Body of pancreas (tissue), 4 donors: ENCODE measurements at regions not wholly inside any gene's neighbourhood (a gene's known extent, or its start where the extent isn't known, plus 50 kb on each side); places are given as distances from the start of the nearest gene placed in this dataset.

ENCODE experiments used
- ATAC-seq: fragments of 150-250 bp; one replicate; pipeline ENCODE4 v1.9.1; 2016
- DNase-seq, 4 donors: peaks; one replicate each; pipeline ENCODE4 v3.0.0-alpha.2; 2019
- H3K27ac ChIP-seq, 4 donors: fragments of 200-600 bp; sonication (generic); 1 replicate in 3 of 4; 2 replicates in 1 of 4; pipeline versions ENCODE4 v1.5.1 to v1.6.1; 2016 to 2019; ENCODE audit warnings: mild to moderate bottlenecking in 1 of 4, mixed read lengths in 1 of 4, moderate library complexity in 1 of 4
- H3K27me3 ChIP-seq, 2 donors: fragments of 200-600 bp; sonication (generic); one replicate each; pipeline ENCODE4 v1.6.0; 2016; ENCODE audit warnings: mild to moderate bottlenecking in 1 of 2
- H3K36me3 ChIP-seq, 2 donors: fragments of 200-600 bp; sonication (generic); replicated peaks in 1 of 2; 2 replicates each; pipeline ENCODE4 v1.5.1; 2016; ENCODE audit warnings: low read depth in 2 of 2; ENCODE audit not compliant: insufficient read depth in 1 of 2
- H3K4me1 ChIP-seq: fragments of 200-600 bp; sonication (generic); one replicate; pipeline ENCODE4 v1.6.0; 2016
- H3K4me3 ChIP-seq, 2 donors: fragments of 200-600 bp; sonication (generic); 1 replicate in 1 of 2; 2 replicates in 1 of 2; pipeline ENCODE4 v1.5.1; 2016 to 2019
- H3K9me3 ChIP-seq, 3 donors: fragments of 200-600 bp; sonication (generic); 1 replicate in 2 of 3; 2 replicates in 1 of 3; pipeline ENCODE4 v1.5.1; 2016
- POLR2A ChIP-seq, 3 donors: fragments of 450-650 bp; IDR thresholded peaks; one replicate each; pipeline ENCODE4 v1.6.1; 2016; ENCODE audit warnings: antibody characterized with exemption in 3 of 3, mild to moderate bottlenecking in 2 of 3
- WGBS, 2 donors: methylation state at CpG; one replicate each; pipeline ENCODE4 v1.1.5; 2017; 5-methylcytosine and 5-hydroxymethylcytosine counted together
- intact Hi-C: fragments of 100-400 bp; cut with DNase I; formaldehyde crosslinking; loops from one replicate; pipeline ENCODE4 v1.15.1; 2023
- TF ChIP-seq, protein P1 (sequence below), 7 experiments: fragments of 450-650 bp in 4 of 7; fragments of 200-600 bp in 3 of 7; sonication (generic) in 3 of 7; IDR thresholded peaks; one replicate each; pipeline ENCODE4 v1.5.1; 2016 to 2019; ENCODE audit warnings: antibody characterized with exemption in 7 of 7

DNA sequence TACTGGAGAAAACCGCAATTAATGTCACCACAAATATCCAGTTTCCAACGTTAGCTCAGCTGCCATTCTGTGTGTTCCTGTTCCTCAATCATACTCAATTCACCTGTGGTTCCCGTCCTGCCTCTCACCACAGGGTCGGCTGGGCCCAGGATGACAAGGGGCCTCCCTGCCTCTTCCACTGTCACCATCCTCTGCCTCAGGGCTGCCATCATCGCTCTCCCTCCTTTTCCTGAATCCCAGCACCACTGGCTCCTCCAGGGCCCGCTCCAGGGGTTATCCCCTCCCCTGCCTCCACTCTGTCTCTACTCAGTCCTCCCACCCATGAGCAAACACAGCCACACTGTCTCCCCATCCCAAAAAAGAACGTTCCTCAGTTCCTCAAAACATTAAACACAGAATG is 170.9 kb upstream of the NSMCE3 start:
- no peak for ATAC-seq
- TF ChIP-seq, protein P1, sequence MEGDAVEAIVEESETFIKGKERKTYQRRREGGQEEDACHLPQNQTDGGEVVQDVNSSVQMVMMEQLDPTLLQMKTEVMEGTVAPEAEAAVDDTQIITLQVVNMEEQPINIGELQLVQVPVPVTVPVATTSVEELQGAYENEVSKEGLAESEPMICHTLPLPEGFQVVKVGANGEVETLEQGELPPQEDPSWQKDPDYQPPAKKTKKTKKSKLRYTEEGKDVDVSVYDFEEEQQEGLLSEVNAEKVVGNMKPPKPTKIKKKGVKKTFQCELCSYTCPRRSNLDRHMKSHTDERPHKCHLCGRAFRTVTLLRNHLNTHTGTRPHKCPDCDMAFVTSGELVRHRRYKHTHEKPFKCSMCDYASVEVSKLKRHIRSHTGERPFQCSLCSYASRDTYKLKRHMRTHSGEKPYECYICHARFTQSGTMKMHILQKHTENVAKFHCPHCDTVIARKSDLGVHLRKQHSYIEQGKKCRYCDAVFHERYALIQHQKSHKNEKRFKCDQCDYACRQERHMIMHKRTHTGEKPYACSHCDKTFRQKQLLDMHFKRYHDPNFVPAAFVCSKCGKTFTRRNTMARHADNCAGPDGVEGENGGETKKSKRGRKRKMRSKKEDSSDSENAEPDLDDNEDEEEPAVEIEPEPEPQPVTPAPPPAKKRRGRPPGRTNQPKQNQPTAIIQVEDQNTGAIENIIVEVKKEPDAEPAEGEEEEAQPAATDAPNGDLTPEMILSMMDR (IDR thresholded peaks at IDR 0.05) = no peak
- TF ChIP-seq POLR2A (IDR thresholded peaks at IDR 0.05) = no peak

DNA sequence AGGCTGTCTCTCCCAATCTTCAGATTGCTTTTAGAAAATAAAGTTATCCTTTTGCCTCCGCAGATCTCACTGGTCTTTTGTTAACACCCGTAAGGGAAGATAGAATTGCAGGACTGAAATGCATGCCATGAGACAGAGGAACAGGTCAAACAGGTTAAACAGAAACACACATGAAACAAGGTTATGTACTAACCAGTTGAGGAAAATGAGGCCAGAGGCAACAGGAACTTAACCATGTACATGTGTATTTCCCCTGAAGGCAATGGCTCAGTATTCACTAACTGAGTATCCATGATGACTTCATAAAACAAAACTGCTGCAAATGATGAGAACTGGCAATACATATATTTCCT is 169.1 kb upstream of the NSMCE3 start:
- ATAC-seq = peak; percentile 58
- TF ChIP-seq POLR2A (IDR thresholded peaks at IDR 0.05) = no peak
- TF ChIP-seq, protein P1 (IDR thresholded peaks at IDR 0.05) = no peak
- WGBS, 2 donors = 35 to 44% methylated on average over 2 of the region's 2 CpGs
- Histone ChIP-seq H3K27me3 (no peaks in the 10 kb centered on the region), H3K9me3 (no peaks in the 10 kb centered on the region), H3K4me3 (no peak overlapping the region), H3K27ac (peak overlapping the region in 3 of 4 donors; percentile 21 to 34 (median 28)), H3K36me3 (no peaks in the 10 kb centered on the region), H3K4me1 (peaks cover 19% of the 10 kb centered on the region)
- intact Hi-C loops = no loop called here
- no peak for DNase-seq

More for the DNA sequence above, 170.9 kb upstream of the NSMCE3 start:
- intact Hi-C loops = no loop called here
- no peaks in the 10 kb centered on the region for H3K27me3 ChIP-seq
- no peak overlapping the region for H3K27ac ChIP-seq
- no peaks in the 10 kb centered on the region for H3K36me3 ChIP-seq
- WGBS, 2 donors = 85 to 86% methylated on average over 7 of the region's 7 CpGs
- peaks cover 19% of the 10 kb centered on the region for H3K4me1 ChIP-seq
- DNase-seq = no peak
- no peaks in the 10 kb centered on the region for H3K9me3 ChIP-seq
- H3K4me3 ChIP-seq = no peak overlapping the region

DNA sequence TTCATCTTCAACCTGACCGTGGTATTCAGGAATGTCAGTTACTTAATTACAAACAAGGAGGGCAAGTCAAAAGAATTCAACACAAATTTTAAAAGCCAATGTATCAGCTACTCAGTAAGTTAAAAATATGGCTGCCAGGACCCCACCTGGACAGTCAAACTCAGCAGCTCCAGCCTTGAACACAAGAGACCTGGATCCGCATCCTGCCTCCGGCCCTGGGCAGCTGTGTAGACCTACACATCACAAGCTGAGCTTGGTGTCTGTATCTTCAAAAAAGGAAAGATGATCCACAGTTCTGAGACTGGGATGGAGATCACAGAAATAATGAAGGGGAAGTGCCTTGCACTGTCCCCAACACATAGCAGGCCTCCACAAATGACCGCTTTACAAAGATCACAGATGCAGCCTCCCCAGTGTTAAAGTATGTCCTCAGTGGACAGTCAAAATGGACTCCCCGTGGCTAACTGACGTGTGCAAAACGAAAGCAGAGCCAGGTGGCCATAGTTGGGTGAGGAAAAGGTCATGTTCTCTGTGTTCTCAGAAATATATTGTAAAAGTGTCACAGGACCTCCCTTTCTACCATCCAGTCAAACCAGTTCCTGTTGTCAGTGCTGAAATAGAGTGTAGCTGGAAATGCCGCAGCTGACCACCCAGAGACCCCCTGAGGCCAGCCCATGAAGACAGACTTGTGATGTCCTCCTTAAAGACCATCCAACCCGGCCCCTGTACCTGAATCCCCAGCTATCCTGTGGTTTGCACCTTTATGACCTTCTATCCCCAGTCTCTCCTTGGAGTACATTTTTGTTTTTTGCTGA is 168.5 kb upstream of the NSMCE3 start:
- TF ChIP-seq, protein P1 (IDR thresholded peaks at IDR 0.05) = no peak
- no peak for TF ChIP-seq POLR2A (IDR thresholded peaks at IDR 0.05)
- H3K4me3 ChIP-seq = no peak overlapping the region
- no peaks in the 10 kb centered on the region for H3K9me3 ChIP-seq
- WGBS, 2 donors = 51 to 58% methylated on average over 8 to 9 of the region's 9 CpGs
- ATAC-seq = no peak
- no peak for DNase-seq
- peak overlapping the region in 3 of 4 donors; percentile 21 to 34 (median 28) for H3K27ac ChIP-seq
- H3K4me1 ChIP-seq = peaks cover 19% of the 10 kb centered on the region
- H3K36me3 ChIP-seq = no peaks in the 10 kb centered on the region
- H3K27me3 ChIP-seq = no peaks in the 10 kb centered on the region
- intact Hi-C loops = no loop called here

DNA sequence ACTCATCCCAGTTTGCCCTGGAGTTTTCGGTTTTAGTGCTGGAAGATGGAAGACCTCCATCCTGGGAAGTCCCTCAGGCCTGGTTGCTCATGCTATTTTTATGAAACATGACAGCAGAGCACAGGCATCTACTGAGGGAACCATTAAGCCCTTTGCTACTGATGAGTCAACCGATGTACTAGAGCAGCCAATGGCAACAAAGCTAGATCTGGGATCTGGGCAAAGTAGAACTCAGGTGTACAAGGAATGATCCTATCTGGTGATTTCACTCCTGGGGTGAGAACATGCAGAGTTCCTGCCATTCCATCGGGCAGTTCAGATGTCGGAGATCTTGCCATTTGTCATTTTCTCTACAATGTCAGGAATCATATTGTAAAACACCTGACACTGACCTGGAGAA is 166.2 kb upstream of the NSMCE3 start:
- H3K4me1 ChIP-seq = peaks cover 19% of the 10 kb centered on the region
- ATAC-seq (no peak), DNase-seq (no peak)
- H3K27me3 ChIP-seq = no peaks in the 10 kb centered on the region
- no peak overlapping the region for H3K27ac ChIP-seq
- no peaks in the 10 kb centered on the region for H3K9me3 ChIP-seq
- intact Hi-C loops = no loop called here
- H3K4me3 ChIP-seq = no peak overlapping the region
- no peak for TF ChIP-seq POLR2A (IDR thresholded peaks at IDR 0.05)
- TF ChIP-seq, protein P1 (IDR thresholded peaks at IDR 0.05) = no peak
- no peaks in the 10 kb centered on the region for H3K36me3 ChIP-seq
- 92% methylated on average over 4 of the region's 4 CpGs for WGBS, 2 donors

DNA sequence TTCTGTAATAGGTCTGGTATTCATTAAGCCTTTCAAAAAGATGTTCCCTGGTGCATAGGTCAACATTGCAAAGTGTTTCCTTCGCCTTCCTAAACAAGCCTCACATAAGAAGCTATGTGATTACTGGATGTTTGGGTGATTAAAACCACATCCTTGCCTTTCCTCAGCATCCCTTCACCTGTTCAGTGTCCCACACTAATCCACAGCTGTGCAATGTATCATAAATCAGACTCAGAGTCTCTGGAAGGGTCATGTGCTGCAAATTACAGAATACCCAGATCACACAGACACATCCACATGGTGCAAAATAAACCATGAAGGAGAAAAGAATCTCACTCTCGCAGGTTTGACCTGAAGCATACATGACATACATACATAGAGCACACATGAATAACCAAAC is 164.7 kb upstream of the NSMCE3 start:
- Histone ChIP-seq H3K4me1 (peaks cover 13% of the 10 kb centered on the region), H3K9me3 (no peaks in the 10 kb centered on the region), H3K27ac (no peak overlapping the region), H3K27me3 (no peaks in the 10 kb centered on the region), H3K36me3 (no peaks in the 10 kb centered on the region), H3K4me3 (no peak overlapping the region)
- WGBS, 2 donors = 82 to 90% methylated on average over 2 of the region's 2 CpGs
- TF ChIP-seq, protein P1 (IDR thresholded peaks at IDR 0.05) = no peak
- no peak for TF ChIP-seq POLR2A (IDR thresholded peaks at IDR 0.05)
- DNase-seq (no peak), ATAC-seq (no peak)
- intact Hi-C loops = no loop called here
